ENCODE measurements at regions not wholly inside any gene's neighbourhood (a gene's known extent, or its start where the extent isn't known, plus 50 kb on each side); places are given as distances from the start of the nearest gene placed in this dataset.

GRCh38 chrX:10929747-10930146 is 181.4 kb upstream of the HCCS start:
- H3K36me3 ChIP-seq, result no peaks in the 10 kb centered on the region
- 70 to 71% methylated on average over 4 of the region's 4 CpGs for whole genome bisulfite sequencing, 2 donors
- no peak overlapping the region for H3K27ac ChIP-seq
- no peaks in the 10 kb centered on the region for H3K9me3 ChIP-seq
- H3K4me1 ChIP-seq, result no peaks in the 10 kb centered on the region
- FAIRE-seq (no peak), ATAC-seq (no peak), DNase-seq (no peak)
- intact Hi-C loops (cut with DNase I), result no loop called here
- no peak overlapping the region for H3K4me3 ChIP-seq
- TF ChIP-seq CTCF (IDR thresholded peaks at IDR 0.05), result no peak
- no peaks in the 10 kb centered on the region for H3K27me3 ChIP-seq

- Histone ChIP-seq H3K4me1 (no peaks in the 10 kb centered on the region), H3K4me3 (no peak overlapping the region), H3K27ac (no peak overlapping the region), H3K9me3 (no peaks in the 10 kb centered on the region), H3K36me3 (no peaks in the 10 kb centered on the region), H3K27me3 (no peaks in the 10 kb centered on the region)
- WGBS, 2 donors, result 50 to 83% methylated on average over 1 of the region's 1 CpG
- no peak for DNase-seq
- intact Hi-C loops (cut with DNase I), result no loop called here
- FAIRE-seq, result no peak
- TF ChIP-seq CTCF (IDR thresholded peaks at IDR 0.05), result no peak
- ATAC-seq, result no peak
Measured at GRCh38 chrX:10930151-10930550, 181.0 kb upstream of the HCCS start.

GRCh38 chrX:10931976-10932375 is 179.2 kb upstream of the HCCS start:
- Histone ChIP-seq H3K27me3 (no peaks in the 10 kb centered on the region), H3K27ac (no peak overlapping the region), H3K4me3 (no peak overlapping the region), H3K9me3 (no peaks in the 10 kb centered on the region), H3K36me3 (no peaks in the 10 kb centered on the region), H3K4me1 (no peaks in the 10 kb centered on the region)
- no peak for FAIRE-seq
- ATAC-seq, result no peak
- WGBS, 2 donors, result 72 to 89% methylated on average over 6 of the region's 6 CpGs
- TF ChIP-seq CTCF (IDR thresholded peaks at IDR 0.05), result no peak
- no peak for DNase-seq
- intact Hi-C loops (cut with DNase I), result no loop called here

- H3K27ac ChIP-seq, result no peak overlapping the region
- TF ChIP-seq CTCF (IDR thresholded peaks at IDR 0.05), result no peak
- 76 to 88% methylated on average over 2 of the region's 2 CpGs for WGBS, 2 donors
- no peaks in the 10 kb centered on the region for H3K36me3 ChIP-seq
- DNase-seq (no peak), FAIRE-seq (no peak), ATAC-seq (no peak)
- H3K9me3 ChIP-seq, result no peaks in the 10 kb centered on the region
- intact Hi-C loops (cut with DNase I), result no loop called here
- H3K4me1 ChIP-seq, result no peaks in the 10 kb centered on the region
- no peak overlapping the region for H3K4me3 ChIP-seq
- H3K27me3 ChIP-seq, result no peaks in the 10 kb centered on the region
Measured at GRCh38 chrX:10932842-10933440, 178.2 kb upstream of the HCCS start.

- Histone ChIP-seq H3K27me3 (no peaks in the 10 kb centered on the region), H3K9me3 (no peaks in the 10 kb centered on the region), H3K36me3 (no peaks in the 10 kb centered on the region), H3K4me1 (no peaks in the 10 kb centered on the region), H3K4me3 (no peak overlapping the region), H3K27ac (no peak overlapping the region)
- no peak for TF ChIP-seq CTCF (IDR thresholded peaks at IDR 0.05)
- no peak for DNase-seq
- no peak for ATAC-seq
- WGBS, 2 donors, result 71 to 87% methylated on average over 3 of the region's 3 CpGs
- FAIRE-seq, result no peak
- intact Hi-C loops (cut with DNase I), result no loop called here
Measured at GRCh38 chrX:10935501-10935900, 175.6 kb upstream of the HCCS start.
